PC-9 (cell line): ENCODE measurements at regions not wholly inside any gene's neighbourhood (a gene's known extent, or its start where the extent isn't known, plus 50 kb on each side); places are given as distances from the start of the nearest gene placed in this dataset.

ENCODE experiments used
- BruUV-seq: library from RNA; stranded (reverse); fragments of 400-500 nt; replicated peaks from 2 replicates; lab custom pipeline; 2021; lab: Mats Ljungman, UMichigan
- CTCF ChIA-PET: fragments of 300-600 bp; sonication (Branson Sonifier 250); formaldehyde crosslinking; loops from one replicate; lab custom pipeline; 2022; ENCODE audit warnings: antibody characterized with exemption; lab: Charles Lee
- POLR2A ChIA-PET: fragments of 300-600 bp; sonication (Branson Sonifier 250); formaldehyde crosslinking; loops from one replicate; lab custom pipeline; 2022; ENCODE audit warnings: antibody characterized with exemption; ENCODE audit not compliant: unreplicated experiment; lab: Charles Lee
- DNase-seq, 2 experiments: peaks; one replicate each; pipeline versions ENCODE4 v3.0.0 to v3.0.0-alpha.2; 2015 to 2022; ENCODE audit warnings: mixed read lengths in 1 of 2
- H2AFZ ChIP-seq: fragments of 200-600 bp; sonication (generic); 2 replicates; pipeline ENCODE4 v1.8.1; 2017; ENCODE audit warnings: antibody characterized with exemption
- H3F3A ChIP-seq: fragments of 200-600 bp; sonication (generic); 2 replicates; pipeline ENCODE4 v1.8.1; 2017; ENCODE audit warnings: antibody characterized with exemption, mild to moderate bottlenecking, low read depth; ENCODE audit not compliant: insufficient read depth
- H3K27ac ChIP-seq: fragments of 200-600 bp; sonication (generic); 2 replicates; pipeline ENCODE4 v1.6.1; 2016; ENCODE audit warnings: mixed run types
- H3K27me3 ChIP-seq: fragments of 200-600 bp; sonication (generic); 2 replicates; pipeline ENCODE4 v1.6.1; 2016; ENCODE audit warnings: low read depth, mixed run types; ENCODE audit not compliant: insufficient read depth
- H3K36me3 ChIP-seq: fragments of 200-600 bp; sonication (generic); 2 replicates; pipeline ENCODE4 v1.6.1; 2016; ENCODE audit warnings: low read depth, mixed run types
- H3K4me1 ChIP-seq: fragments of 200-600 bp; sonication (generic); replicated peaks from 2 replicates; pipeline ENCODE4 v1.6.1; 2016; ENCODE audit warnings: mixed run types; ENCODE audit not compliant: insufficient read depth
- H3K4me2 ChIP-seq: fragments of 200-600 bp; sonication (generic); 2 replicates; pipeline ENCODE4 v1.6.1; 2017; ENCODE audit warnings: mixed run types
- H3K4me3 ChIP-seq: fragments of 200-600 bp; sonication (generic); 2 replicates; pipeline ENCODE4 v1.6.1; 2016; ENCODE audit warnings: mixed run types
- H3K79me2 ChIP-seq: fragments of 200-600 bp; sonication (generic); 2 replicates; pipeline ENCODE4 v1.6.1; 2017; ENCODE audit warnings: low read depth, mixed run types
- H3K9me2 ChIP-seq: fragments of 200-600 bp; sonication (generic); 2 replicates; pipeline ENCODE4 v1.8.1; 2017; ENCODE audit warnings: mild to moderate bottlenecking; ENCODE audit not compliant: insufficient read depth
- H3K9me3 ChIP-seq: fragments of 200-600 bp; sonication (generic); 2 replicates; pipeline ENCODE4 v1.8.1; 2016; ENCODE audit warnings: low read depth; ENCODE audit not compliant: insufficient read depth
- H4K20me1 ChIP-seq: fragments of 200-600 bp; sonication (generic); 2 replicates; pipeline ENCODE4 v1.8.1; 2017; ENCODE audit not compliant: insufficient read depth
- EZH2 ChIP-seq: fragments of 200-600 bp; sonication (generic); IDR thresholded peaks from 2 replicates; pipeline ENCODE4 v1.8.0; 2017; ENCODE audit warnings: antibody characterized with exemption, low read depth
- intact Hi-C: fragments of 100-400 bp; cut with micrococcal nuclease; formaldehyde crosslinking; loops from one replicate; pipeline ENCODE4 v1.10.0; 2022; ENCODE audit not compliant: unreplicated experiment
- TF ChIP-seq, protein P1 (sequence below): fragments of 200-600 bp; sonication (generic); conservative IDR thresholded peaks from 2 replicates; pipeline ENCODE4 v1.6.1; 2017; ENCODE audit warnings: mixed run types, antibody characterized with exemption, mild to moderate bottlenecking, moderate library complexity

- Histone ChIP-seq H3K79me2 (no peaks in the 10 kb centered on the region), H3K36me3 (no peaks in the 10 kb centered on the region), H4K20me1 (no peaks in the 10 kb centered on the region), H3K4me2 (no peak overlapping the region), H3K27ac (no peak overlapping the region), H3K4me1 (no peaks in the 10 kb centered on the region), H3K9me2 (no peaks in the 10 kb centered on the region), H3K27me3 (no peaks in the 10 kb centered on the region), H3K4me3 (no peak overlapping the region), H2AFZ (no peak overlapping the region), H3K9me3 (no peaks in the 10 kb centered on the region), H3F3A (no peaks in the 10 kb centered on the region)
- TF ChIP-seq EZH2: no peak
- TF ChIP-seq, protein P1, sequence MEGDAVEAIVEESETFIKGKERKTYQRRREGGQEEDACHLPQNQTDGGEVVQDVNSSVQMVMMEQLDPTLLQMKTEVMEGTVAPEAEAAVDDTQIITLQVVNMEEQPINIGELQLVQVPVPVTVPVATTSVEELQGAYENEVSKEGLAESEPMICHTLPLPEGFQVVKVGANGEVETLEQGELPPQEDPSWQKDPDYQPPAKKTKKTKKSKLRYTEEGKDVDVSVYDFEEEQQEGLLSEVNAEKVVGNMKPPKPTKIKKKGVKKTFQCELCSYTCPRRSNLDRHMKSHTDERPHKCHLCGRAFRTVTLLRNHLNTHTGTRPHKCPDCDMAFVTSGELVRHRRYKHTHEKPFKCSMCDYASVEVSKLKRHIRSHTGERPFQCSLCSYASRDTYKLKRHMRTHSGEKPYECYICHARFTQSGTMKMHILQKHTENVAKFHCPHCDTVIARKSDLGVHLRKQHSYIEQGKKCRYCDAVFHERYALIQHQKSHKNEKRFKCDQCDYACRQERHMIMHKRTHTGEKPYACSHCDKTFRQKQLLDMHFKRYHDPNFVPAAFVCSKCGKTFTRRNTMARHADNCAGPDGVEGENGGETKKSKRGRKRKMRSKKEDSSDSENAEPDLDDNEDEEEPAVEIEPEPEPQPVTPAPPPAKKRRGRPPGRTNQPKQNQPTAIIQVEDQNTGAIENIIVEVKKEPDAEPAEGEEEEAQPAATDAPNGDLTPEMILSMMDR: no peak
- no peak for DNase-seq
- intact Hi-C loops: no loop called here
- ChIA-PET CTCF (no interaction called here), POLR2A (no interaction called here)
- BruUV-seq: no TSS peak
These were observed 118.6 kb upstream of the HAPLN1 start for GRCh38 chr5:83839256-83839655.

GRCh38 chr5:83837265-83837907 lies 116.7 kb upstream of the HAPLN1 start:
- CTCF ChIA-PET: no interaction called here
- Histone ChIP-seq H3K4me3 (no peak overlapping the region), H3F3A (no peaks in the 10 kb centered on the region), H2AFZ (no peak overlapping the region), H3K9me2 (no peaks in the 10 kb centered on the region), H3K27ac (no peak overlapping the region), H3K4me1 (no peaks in the 10 kb centered on the region), H3K36me3 (no peaks in the 10 kb centered on the region), H3K9me3 (no peaks in the 10 kb centered on the region), H3K79me2 (no peaks in the 10 kb centered on the region), H3K27me3 (no peaks in the 10 kb centered on the region), H3K4me2 (no peak overlapping the region), H4K20me1 (no peaks in the 10 kb centered on the region)
- no TSS peak for BruUV-seq
- POLR2A ChIA-PET: no interaction called here
- DNase-seq: no peak
- intact Hi-C loops: no loop called here
- no peak for TF ChIP-seq EZH2

- H3K4me1 ChIP-seq: no peaks in the 10 kb centered on the region
- BruUV-seq: no TSS peak
- H3K79me2 ChIP-seq: no peaks in the 10 kb centered on the region
- TF ChIP-seq, protein P1: no peak
- no peak for TF ChIP-seq EZH2
- H3K4me2 ChIP-seq: no peak overlapping the region
- no peaks in the 10 kb centered on the region for H3F3A ChIP-seq
- no peaks in the 10 kb centered on the region for H3K9me3 ChIP-seq
- H3K27me3 ChIP-seq: no peaks in the 10 kb centered on the region
- ChIA-PET POLR2A (no interaction called here), CTCF (no interaction called here)
- H4K20me1 ChIP-seq: no peaks in the 10 kb centered on the region
- no peak overlapping the region for H3K27ac ChIP-seq
- DNase-seq: no peak
- H2AFZ ChIP-seq: no peak overlapping the region
- no peaks in the 10 kb centered on the region for H3K36me3 ChIP-seq
- intact Hi-C loops: no loop called here
- H3K9me2 ChIP-seq: no peaks in the 10 kb centered on the region
- H3K4me3 ChIP-seq: no peak overlapping the region
These were observed 113.7 kb upstream of the HAPLN1 start for GRCh38 chr5:83834306-83834705.

DNA sequence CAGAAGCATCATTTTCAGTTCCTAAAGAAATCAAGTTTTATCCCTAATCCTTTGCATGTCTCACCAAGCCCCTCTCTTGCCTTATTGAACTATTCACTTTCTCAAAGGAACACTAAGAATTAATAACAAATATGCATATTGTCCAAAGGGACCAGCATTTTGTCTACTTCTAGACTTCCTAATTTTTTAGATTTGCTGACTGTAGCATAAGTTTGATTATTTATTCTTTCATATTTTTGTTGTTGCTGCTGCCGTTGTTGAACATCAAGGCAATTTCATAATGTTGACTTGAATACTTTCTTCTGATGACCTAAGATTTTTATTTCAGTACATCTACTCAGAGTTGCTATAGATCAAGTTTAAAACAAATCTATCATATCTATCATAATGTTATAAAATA lies 111.2 kb upstream of the HAPLN1 start:
- no peaks in the 10 kb centered on the region for H3K9me2 ChIP-seq
- TF ChIP-seq, protein P1: no peak
- TF ChIP-seq EZH2: no peak
- no peak overlapping the region for H2AFZ ChIP-seq
- no peak overlapping the region for H3K27ac ChIP-seq
- POLR2A ChIA-PET: no interaction called here
- H3K4me3 ChIP-seq: no peak overlapping the region
- H4K20me1 ChIP-seq: no peaks in the 10 kb centered on the region
- H3K4me1 ChIP-seq: no peaks in the 10 kb centered on the region
- no peaks in the 10 kb centered on the region for H3K27me3 ChIP-seq
- CTCF ChIA-PET: no interaction called here
- intact Hi-C loops: no loop called here
- H3K4me2 ChIP-seq: no peak overlapping the region
- H3F3A ChIP-seq: no peaks in the 10 kb centered on the region
- no peaks in the 10 kb centered on the region for H3K9me3 ChIP-seq
- no peaks in the 10 kb centered on the region for H3K79me2 ChIP-seq
- H3K36me3 ChIP-seq: no peaks in the 10 kb centered on the region
- DNase-seq: no peak
- BruUV-seq: no TSS peak
